PC-9 (cell line): ENCODE measurements at regions not wholly inside any gene's neighbourhood (a gene's known extent, or its start where the extent isn't known, plus 50 kb on each side); places are given as distances from the start of the nearest gene placed in this dataset.

Experiments used
- BruUV-seq: library from RNA; stranded (reverse); fragments of 400-500 nt; replicated peaks from 2 replicates; lab custom pipeline; 2021; lab: Mats Ljungman, UMichigan
- CTCF ChIA-PET: fragments of 300-600 bp; sonication (Branson Sonifier 250); formaldehyde crosslinking; loops from one replicate; lab custom pipeline; 2022; ENCODE audit warnings: antibody characterized with exemption; lab: Charles Lee
- POLR2A ChIA-PET: fragments of 300-600 bp; sonication (Branson Sonifier 250); formaldehyde crosslinking; loops from one replicate; lab custom pipeline; 2022; ENCODE audit warnings: antibody characterized with exemption; ENCODE audit not compliant: unreplicated experiment; lab: Charles Lee
- DNase-seq, 2 experiments: peaks; one replicate each; pipeline versions ENCODE4 v3.0.0 to v3.0.0-alpha.2; 2015 to 2022; ENCODE audit warnings: mixed read lengths in 1 of 2
- H2AFZ ChIP-seq: fragments of 200-600 bp; sonication (generic); 2 replicates; pipeline ENCODE4 v1.8.1; 2017; ENCODE audit warnings: antibody characterized with exemption
- H3F3A ChIP-seq: fragments of 200-600 bp; sonication (generic); 2 replicates; pipeline ENCODE4 v1.8.1; 2017; ENCODE audit warnings: antibody characterized with exemption, mild to moderate bottlenecking, low read depth; ENCODE audit not compliant: insufficient read depth
- H3K27ac ChIP-seq: fragments of 200-600 bp; sonication (generic); 2 replicates; pipeline ENCODE4 v1.6.1; 2016; ENCODE audit warnings: mixed run types
- H3K27me3 ChIP-seq: fragments of 200-600 bp; sonication (generic); 2 replicates; pipeline ENCODE4 v1.6.1; 2016; ENCODE audit warnings: low read depth, mixed run types; ENCODE audit not compliant: insufficient read depth
- H3K36me3 ChIP-seq: fragments of 200-600 bp; sonication (generic); 2 replicates; pipeline ENCODE4 v1.6.1; 2016; ENCODE audit warnings: low read depth, mixed run types
- H3K4me1 ChIP-seq: fragments of 200-600 bp; sonication (generic); replicated peaks from 2 replicates; pipeline ENCODE4 v1.6.1; 2016; ENCODE audit warnings: mixed run types; ENCODE audit not compliant: insufficient read depth
- H3K4me2 ChIP-seq: fragments of 200-600 bp; sonication (generic); 2 replicates; pipeline ENCODE4 v1.6.1; 2017; ENCODE audit warnings: mixed run types
- H3K4me3 ChIP-seq: fragments of 200-600 bp; sonication (generic); 2 replicates; pipeline ENCODE4 v1.6.1; 2016; ENCODE audit warnings: mixed run types
- H3K79me2 ChIP-seq: fragments of 200-600 bp; sonication (generic); 2 replicates; pipeline ENCODE4 v1.6.1; 2017; ENCODE audit warnings: low read depth, mixed run types
- H3K9me2 ChIP-seq: fragments of 200-600 bp; sonication (generic); 2 replicates; pipeline ENCODE4 v1.8.1; 2017; ENCODE audit warnings: mild to moderate bottlenecking; ENCODE audit not compliant: insufficient read depth
- H3K9me3 ChIP-seq: fragments of 200-600 bp; sonication (generic); 2 replicates; pipeline ENCODE4 v1.8.1; 2016; ENCODE audit warnings: low read depth; ENCODE audit not compliant: insufficient read depth
- H4K20me1 ChIP-seq: fragments of 200-600 bp; sonication (generic); 2 replicates; pipeline ENCODE4 v1.8.1; 2017; ENCODE audit not compliant: insufficient read depth
- EZH2 ChIP-seq: fragments of 200-600 bp; sonication (generic); IDR thresholded peaks from 2 replicates; pipeline ENCODE4 v1.8.0; 2017; ENCODE audit warnings: antibody characterized with exemption, low read depth
- intact Hi-C: fragments of 100-400 bp; cut with micrococcal nuclease; formaldehyde crosslinking; loops from one replicate; pipeline ENCODE4 v1.10.0; 2022; ENCODE audit not compliant: unreplicated experiment
- TF ChIP-seq, protein P1 (sequence below): fragments of 200-600 bp; sonication (generic); conservative IDR thresholded peaks from 2 replicates; pipeline ENCODE4 v1.6.1; 2017; ENCODE audit warnings: mixed run types, antibody characterized with exemption, mild to moderate bottlenecking, moderate library complexity

DNA sequence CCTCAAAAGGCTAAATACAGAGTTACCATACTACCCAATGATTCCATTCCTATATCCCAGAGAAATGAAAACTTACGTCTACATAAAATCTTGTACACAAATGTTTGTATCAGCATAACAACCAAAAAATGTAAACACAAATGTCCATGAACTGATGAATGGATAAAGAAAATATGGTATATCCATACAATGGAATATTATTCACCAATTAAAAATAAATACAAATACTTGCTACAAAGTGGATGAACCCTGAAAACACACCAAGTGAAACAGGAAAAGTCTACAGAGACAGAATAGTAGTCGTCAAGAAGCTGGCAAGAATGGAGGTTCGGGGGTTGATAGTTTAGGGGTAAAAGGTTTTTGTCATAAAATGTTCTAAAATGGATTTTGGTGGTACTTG, 54.0 kb upstream of the ANKRD28 start:
- no TSS peak for BruUV-seq
- Histone ChIP-seq H2AFZ (no peak overlapping the region), H4K20me1 (peaks cover 17% of the 10 kb centered on the region), H3K4me3 (no peak overlapping the region), H3F3A (no peaks in the 10 kb centered on the region; the same call in 1 of the 2 replicates), H3K9me3 (no peaks in the 10 kb centered on the region; the same call in 1 of the 2 replicates), H3K27ac (no peak overlapping the region), H3K4me1 (peaks cover 2% of the 10 kb centered on the region; the same call in 1 of the 2 replicates), H3K27me3 (no peaks in the 10 kb centered on the region), H3K9me2 (no peaks in the 10 kb centered on the region), H3K36me3 (peaks cover 10% of the 10 kb centered on the region; the same call in 1 of the 2 replicates), H3K4me2 (no peak overlapping the region), H3K79me2 (peaks cover 97% of the 10 kb centered on the region)
- DNase-seq = no peak
- ChIA-PET POLR2A (no interaction called here), CTCF (no interaction called here)
- TF ChIP-seq, protein P1, sequence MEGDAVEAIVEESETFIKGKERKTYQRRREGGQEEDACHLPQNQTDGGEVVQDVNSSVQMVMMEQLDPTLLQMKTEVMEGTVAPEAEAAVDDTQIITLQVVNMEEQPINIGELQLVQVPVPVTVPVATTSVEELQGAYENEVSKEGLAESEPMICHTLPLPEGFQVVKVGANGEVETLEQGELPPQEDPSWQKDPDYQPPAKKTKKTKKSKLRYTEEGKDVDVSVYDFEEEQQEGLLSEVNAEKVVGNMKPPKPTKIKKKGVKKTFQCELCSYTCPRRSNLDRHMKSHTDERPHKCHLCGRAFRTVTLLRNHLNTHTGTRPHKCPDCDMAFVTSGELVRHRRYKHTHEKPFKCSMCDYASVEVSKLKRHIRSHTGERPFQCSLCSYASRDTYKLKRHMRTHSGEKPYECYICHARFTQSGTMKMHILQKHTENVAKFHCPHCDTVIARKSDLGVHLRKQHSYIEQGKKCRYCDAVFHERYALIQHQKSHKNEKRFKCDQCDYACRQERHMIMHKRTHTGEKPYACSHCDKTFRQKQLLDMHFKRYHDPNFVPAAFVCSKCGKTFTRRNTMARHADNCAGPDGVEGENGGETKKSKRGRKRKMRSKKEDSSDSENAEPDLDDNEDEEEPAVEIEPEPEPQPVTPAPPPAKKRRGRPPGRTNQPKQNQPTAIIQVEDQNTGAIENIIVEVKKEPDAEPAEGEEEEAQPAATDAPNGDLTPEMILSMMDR = no peak
- no peak for TF ChIP-seq EZH2
- intact Hi-C loops = loop anchor here (10.0 kb wide), 1 partner anchor 323 kb away; the partner anchor contains the start of gene GALNT15

DNA sequence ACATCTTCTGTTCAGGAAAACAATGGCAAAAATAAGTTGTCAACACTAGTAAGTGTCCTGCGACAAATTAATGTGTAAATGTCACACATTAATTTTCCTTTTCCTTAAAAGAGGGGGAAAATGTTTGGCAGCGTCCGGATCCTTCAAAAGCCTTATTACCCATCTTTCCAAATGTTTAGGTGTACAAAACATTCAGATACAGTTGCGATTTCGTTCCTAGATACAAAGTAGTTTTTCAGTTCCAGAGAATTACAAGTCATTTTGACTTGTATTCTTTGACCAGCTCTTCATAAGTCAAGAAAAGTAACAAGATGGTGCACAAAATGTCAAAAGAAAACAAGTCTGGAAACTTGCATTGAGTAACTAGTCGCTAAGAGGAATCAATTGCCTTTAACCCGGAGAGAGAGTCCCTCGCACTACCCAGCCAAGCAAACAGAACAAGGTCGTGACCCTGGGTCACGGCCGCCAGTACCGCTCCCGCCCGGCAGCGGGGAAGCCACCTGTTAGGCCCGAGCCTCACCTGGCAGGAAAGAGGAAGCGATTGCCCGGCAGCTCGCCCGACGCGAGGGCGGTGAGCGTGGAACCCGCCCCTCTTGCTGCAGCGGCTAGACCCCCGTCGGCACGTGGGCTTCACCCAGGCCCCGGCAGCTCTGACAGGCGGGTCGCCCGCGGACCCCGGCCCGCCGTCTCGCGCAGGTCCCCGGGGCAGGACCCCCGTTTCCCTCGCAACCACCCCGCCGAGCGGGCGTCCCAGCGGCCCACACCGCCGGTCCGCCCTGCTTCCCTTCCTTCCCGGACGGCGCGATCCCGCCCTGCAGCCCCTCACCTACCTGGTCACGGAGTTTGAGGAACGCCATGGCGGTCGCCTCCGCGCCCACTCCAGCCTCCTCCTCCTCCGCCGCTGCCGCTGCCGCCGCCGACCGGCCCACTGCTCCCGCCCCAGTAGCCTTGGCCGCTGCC, 61.0 kb upstream of the ANKRD28 start:
- Histone ChIP-seq H3K9me3 (no peaks in the 10 kb centered on the region), H3K79me2 (peaks cover 81% of the 10 kb centered on the region), H3K27ac (peak overlapping the region; percentile 73), H3K4me2 (peak overlapping the region; percentile 85), H3K36me3 (peaks cover 11% of the 10 kb centered on the region; the same call in 1 of the 2 replicates), H3K27me3 (no peaks in the 10 kb centered on the region), H3K4me3 (peak overlapping the region; percentile 96), H3K9me2 (no peaks in the 10 kb centered on the region), H4K20me1 (peaks cover 18% of the 10 kb centered on the region; the same call in 1 of the 2 replicates), H2AFZ (peak overlapping the region; percentile 97), H3K4me1 (peaks cover 29% of the 10 kb centered on the region), H3F3A (peaks cover 13% of the 10 kb centered on the region; the same call in 1 of the 2 replicates)
- ChIA-PET POLR2A (no interaction called here), CTCF (no interaction called here)
- TF ChIP-seq, protein P1 = no peak
- no peak for TF ChIP-seq EZH2
- intact Hi-C loops = loop anchor here (2.0 to 10.0 kb wide), 4 partner anchors 123 to 316 kb away; partner anchors contain the start of genes BTD, GALNT15 and HACL1
- no TSS peak for BruUV-seq
- peak; percentile 60 to 61 for DNase-seq

DNA sequence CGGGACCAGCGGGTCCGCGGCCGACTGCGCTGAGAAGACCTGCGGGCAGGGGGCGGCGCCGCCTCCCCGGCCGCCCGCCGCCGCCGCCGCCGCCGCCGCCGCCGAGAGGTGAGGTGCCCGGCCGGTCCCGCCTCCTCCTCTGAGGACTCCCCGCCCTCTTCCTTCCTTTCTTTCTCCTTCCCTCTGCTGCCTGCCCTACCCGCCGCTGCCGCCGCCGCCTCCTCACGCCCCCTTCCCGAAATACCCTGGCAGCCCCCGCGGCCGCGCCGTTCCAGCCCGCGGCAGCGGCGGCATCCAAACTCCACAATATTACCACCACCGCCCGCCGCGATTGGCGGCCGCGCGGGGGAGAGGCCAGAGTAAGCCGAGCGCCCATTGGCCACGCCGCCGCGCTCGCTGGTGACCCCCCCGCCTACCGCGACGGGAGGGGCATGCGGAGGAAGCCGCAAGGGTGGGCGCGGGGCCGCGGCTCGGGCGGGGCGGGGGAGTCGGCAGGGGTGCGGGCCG, 61.8 kb upstream of the ANKRD28 start:
- Histone ChIP-seq H2AFZ (peak overlapping the region; percentile 97), H3K9me3 (0 out of 2 replicates have a peak, but pooled peaks cover 4% of the 10 kb centered on the region), H3K4me2 (peak overlapping the region; percentile 85), H3K4me3 (peak overlapping the region; percentile 96), H3K27ac (peak overlapping the region; percentile 73), H3K27me3 (no peaks in the 10 kb centered on the region), H3K36me3 (peaks cover 16% of the 10 kb centered on the region; the same call in 1 of the 2 replicates), H3K4me1 (peaks cover 29% of the 10 kb centered on the region), H3F3A (peaks cover 13% of the 10 kb centered on the region; the same call in 1 of the 2 replicates), H4K20me1 (peaks cover 18% of the 10 kb centered on the region; the same call in 1 of the 2 replicates), H3K79me2 (peaks cover 74% of the 10 kb centered on the region), H3K9me2 (no peaks in the 10 kb centered on the region)
- peak; percentile 64 to 89 for DNase-seq
- intact Hi-C loops = loop anchor here (2.0 to 10.0 kb wide), 4 partner anchors 123 to 315 kb away; partner anchors contain the start of genes BTD, GALNT15 and HACL1
- CTCF ChIA-PET = interaction anchor here (0.6 kb wide), 1 partner anchor 31 kb away, joined by 6 read pairs; no protein-coding TSS in a partner anchor
- BruUV-seq = no TSS peak
- POLR2A ChIA-PET = interaction anchor here (0.7 kb wide), 2 partner anchors 40 to 200 kb away, joined by 3 read pairs; no protein-coding TSS in a partner anchor
- TF ChIP-seq, protein P1 = no peak
- TF ChIP-seq EZH2 = no peak
